K562 (cell line): ENCODE measurements at regions not wholly inside any gene's neighbourhood (a gene's known extent, or its start where the extent isn't known, plus 50 kb on each side); places are given as distances from the start of the nearest gene placed in this dataset.

Experiments
- ATAC-seq: fragments of 200-7000 bp; cut with Tn5 transposase; 3 replicates; pipeline ENCODE4 v1.9.1; 2020; ENCODE audit warnings: moderate library complexity
- BruUV-seq: library from RNA; stranded (reverse); fragments of 400-500 nt; replicated peaks from 2 replicates; lab custom pipeline; 2021; lab: Mats Ljungman, UMichigan
- CTCF ChIA-PET: fragments of 300-600 bp; formaldehyde crosslinking; extraction: SDS; loops from one replicate; lab custom pipeline; 2021; ENCODE audit warnings: low intra/inter-chr PET ratio; lab: Yijun Ruan, JAX
- POLR2A ChIA-PET: fragments of 300-600, 350-650 bp; sonication (Branson Sonifier 250); formaldehyde crosslinking; extraction: SDS; loops from one replicate; lab custom pipeline; 2021; ENCODE audit warnings: antibody characterized with exemption, inconsistent platforms; lab: Yijun Ruan, JAX
- DNase-seq, 4 experiments: peaks; one replicate each; pipeline versions ENCODE4 v3.0.0 to v3.0.0-alpha.2; 2011 to 2018; ENCODE audit warnings: low spot score in 3 of 4, mixed read lengths in 3 of 4; ENCODE audit errors: extremely low read depth in 1 of 4
- FAIRE-seq: peaks from 2 replicates; lab custom pipeline; 2011; peaks lifted over from hg19 to GRCh38; lab: Jason Lieb, UNC
- H2AFZ ChIP-seq: 2 replicates; pipeline ENCODE4 v1.6.0; 2011; ENCODE audit warnings: low read depth, low read length, control low read depth, inconsistent platforms
- H3K27ac ChIP-seq: fragments of 200-600 bp; 3 replicates; pipeline ENCODE4 v1.8.0; 2011; ENCODE audit warnings: low read depth, mild to moderate bottlenecking, control low read depth, inconsistent platforms, low read length, moderate library complexity, mixed read lengths; ENCODE audit errors: extremely low read depth
- H3K27me3 ChIP-seq, 2 experiments: fragments of 300-600 bp in 1 of 2; 2 replicates in 1 of 2; 3 replicates in 1 of 2; pipeline versions ENCODE4 v1.6.0 to v1.8.0; 2011; ENCODE audit warnings: inconsistent platforms in 2 of 2, low read length in 2 of 2, mild to moderate bottlenecking in 1 of 2, mixed read lengths in 1 of 2, moderate library complexity in 1 of 2; ENCODE audit not compliant: control insufficient read depth in 2 of 2, insufficient read depth in 2 of 2
- H3K36me3 ChIP-seq: fragments of 300-600 bp; 3 replicates; pipeline ENCODE4 v1.8.0; 2011; ENCODE audit warnings: mild to moderate bottlenecking, low read length, inconsistent platforms; ENCODE audit not compliant: control insufficient read depth, insufficient read depth
- H3K4me1 ChIP-seq, 2 experiments: fragments of 200-600 bp in 1 of 2; replicated peaks in 1 of 2; 2 replicates in 1 of 2; 3 replicates in 1 of 2; pipeline versions ENCODE4 v1.5.1 to v1.8.0; 2011; ENCODE audit warnings: inconsistent platforms in 2 of 2, low read length in 2 of 2, mild to moderate bottlenecking in 1 of 2, mixed read lengths in 1 of 2, moderate library complexity in 1 of 2; ENCODE audit not compliant: control insufficient read depth in 2 of 2, insufficient read depth in 2 of 2
- H3K4me2 ChIP-seq: 2 replicates; pipeline ENCODE4 v1.6.1; 2011; ENCODE audit warnings: low read length, control low read depth, inconsistent platforms, mixed read lengths; ENCODE audit not compliant: insufficient read depth
- H3K4me3 ChIP-seq: fragments of 200-600 bp; sonication (generic), shearing (Covaris generic); 2 replicates; pipeline ENCODE4 v1.5.1; 2016; ENCODE audit warnings: control low read depth, inconsistent platforms
- H3K79me2 ChIP-seq: fragments of 200-600 bp; 3 replicates; pipeline ENCODE4 v1.8.0; 2011; ENCODE audit warnings: low read length, inconsistent platforms; ENCODE audit not compliant: control insufficient read depth, insufficient read depth
- H3K9ac ChIP-seq, 2 experiments: 2 replicates each; pipeline versions ENCODE4 v1.6.0 to v1.6.1; 2011; ENCODE audit warnings: low read depth in 2 of 2, low read length in 2 of 2, control low read depth in 1 of 2, inconsistent platforms in 1 of 2, mild to moderate bottlenecking in 1 of 2, mixed read lengths in 1 of 2; ENCODE audit not compliant: insufficient read depth in 1 of 2
- H3K9me1 ChIP-seq: one replicate; pipeline ENCODE4 v1.6.0; 2011; ENCODE audit warnings: inconsistent platforms, mild to moderate bottlenecking, low read length, moderate library complexity; ENCODE audit not compliant: control insufficient read depth, insufficient read depth
- H3K9me3 ChIP-seq: replicated peaks from 2 replicates; pipeline ENCODE4 v1.5.1; 2011; ENCODE audit warnings: low read depth, low read length, inconsistent platforms; ENCODE audit not compliant: control insufficient read depth, insufficient read depth
- H4K20me1 ChIP-seq: replicated peaks from 2 replicates; pipeline ENCODE4 v1.6.1; 2011; ENCODE audit warnings: low read length, inconsistent platforms, mixed read lengths; ENCODE audit not compliant: control insufficient read depth, insufficient read depth
- BCOR ChIP-seq: fragments of 450-650 bp; IDR thresholded peaks from 2 replicates; pipeline ENCODE4 v1.6.1; 2016
- BHLHE40 ChIP-seq: IDR thresholded peaks from 2 replicates; pipeline ENCODE4 v1.6.1; 2011; ENCODE audit warnings: low read length, improper control_type of control experiment
- CHD1 ChIP-seq: fragments of 200-600 bp; sonication (generic); IDR thresholded peaks from one replicate; pipeline ENCODE4 v1.6.1; 2012; ENCODE audit warnings: mild to moderate bottlenecking, moderate library complexity, low read length, inconsistent platforms
- KLF13 ChIP-seq: fragments of 450-650 bp; IDR thresholded peaks from 2 replicates; pipeline ENCODE4 v1.6.1; 2016; ENCODE audit warnings: missing genetic modification characterization, low read depth, mild to moderate bottlenecking, missing compliant biosample characterization, moderate library complexity, borderline replicate concordance
- SREBF2 ChIP-seq: sonication (generic); formaldehyde crosslinking; IDR thresholded peaks from 2 replicates; pipeline ENCODE4 v1.4.0; 2020; ENCODE audit warnings: mild to moderate bottlenecking, missing genetic modification reagents
- ZNF253 ChIP-seq: fragments of 250-450 bp; sonication (Bioruptor Pico); conservative IDR thresholded peaks from 2 replicates; pipeline ENCODE4 v1.6.1; 2021; ENCODE audit warnings: mild to moderate bottlenecking
- ZNF274 ChIP-seq: IDR thresholded peaks from 2 replicates; pipeline ENCODE4 v1.6.1; 2011; ENCODE audit warnings: low read depth, mild to moderate bottlenecking, low read length, moderate library complexity, borderline replicate concordance
- ZNF449 ChIP-seq: fragments of 250-450 bp; sonication (Bioruptor Pico); IDR thresholded peaks from 2 replicates; pipeline ENCODE4 v1.8.0; 2022; ENCODE audit warnings: moderate library complexity, mild to moderate bottlenecking, inconsistent platforms
- WGBS: fragments of 100-300 bp; shearing (Covaris generic); methylation state at CpG from one replicate; pipeline ENCODE4 v1.1.6; 2016; ENCODE audit warnings: low coverage, mixed read lengths; ENCODE audit not compliant: insufficient coverage; ENCODE audit errors: missing lambda C conversion rate; 5-methylcytosine and 5-hydroxymethylcytosine counted together
- in situ Hi-C: fragments of 300-500 bp; cut with MboI; formaldehyde crosslinking; loops from 4 replicates; pipeline ENCODE4 v1.15.0; 2018; ENCODE audit warnings: inconsistent platforms, mixed read lengths
- intact Hi-C: fragments of 100-400 bp; cut with micrococcal nuclease; formaldehyde crosslinking; loops from 2 replicates; pipeline ENCODE4 v1.14.2; 2022

GRCh38 chr2:148569221-148569620, 75.3 kb upstream of the EPC2 start:
- FAIRE-seq, result no peak
- ChIA-PET POLR2A (no interaction called here), CTCF (no interaction called here)
- in situ Hi-C loops, result no loop called here
- Histone ChIP-seq H3K36me3 (no peaks in the 10 kb centered on the region), H3K27ac (no peak overlapping the region), H3K9me1 (no peaks in the 10 kb centered on the region), H3K79me2 (no peaks in the 10 kb centered on the region), H3K9me3 (no peaks in the 10 kb centered on the region), H3K4me3 (no peak overlapping the region), H3K27me3 (peaks cover 25 to 49% of the 10 kb centered on the region in 2 experiments; a peak in 4 of 5 replicates), H4K20me1 (peaks cover 10% of the 10 kb centered on the region; the same call in 1 of the 2 replicates), H3K4me1 (no peaks in the 10 kb centered on the region), H3K4me2 (no peak overlapping the region), H3K9ac (no peak overlapping the region), H2AFZ (no peak overlapping the region)
- WGBS, result under 1% methylated on average over 8 of the region's 8 CpGs
- ATAC-seq, result no peak
- intact Hi-C loops, result no loop called here
- no peak for DNase-seq
- no peak for TF ChIP-seq BCOR
- TF ChIP-seq ZNF253 (CRISPR knock-in tag), result no peak
- no peak for TF ChIP-seq ZNF449 (CRISPR knock-in tag)
- no peak for TF ChIP-seq BHLHE40
- TF ChIP-seq ZNF274, result no peak
- no peak for TF ChIP-seq KLF13 (tag)
- no peak for TF ChIP-seq SREBF2 (CRISPR knock-in tag)
- TF ChIP-seq CHD1, result no peak
- BruUV-seq, result no TSS peak
